Renal cortical epithelial cell (primary cell): ENCODE measurements at regions not wholly inside any gene's neighbourhood (a gene's known extent, or its start where the extent isn't known, plus 50 kb on each side); places are given as distances from the start of the nearest gene placed in this dataset.

Experiments used
- DNase-seq: peaks from one replicate; pipeline ENCODE4 v3.0.0-alpha.2; 2011; ENCODE audit warnings: low read depth

GRCh38 chr9:108496846-108497245 lies 358.9 kb downstream of the ACTL7B start:
- DNase-seq: no peak

- DNase-seq: no peak
Observed at GRCh38 chr9:108489567-108489966, 366.2 kb downstream of the ACTL7B start.

- DNase-seq: peak; percentile 87
Observed at GRCh38 chr9:108486831-108487230, 369.0 kb downstream of the ACTL7B start.

- no peak for DNase-seq
Observed at GRCh38 chr9:108484468-108484867, 371.3 kb downstream of the ACTL7B start.

GRCh38 chr9:108483676-108484075 lies 372.1 kb downstream of the ACTL7B start:
- no peak for DNase-seq

GRCh38 chr9:108479989-108480652 lies 375.7 kb downstream of the ACTL7B start:
- DNase-seq: no peak

- peak; percentile 85 for DNase-seq
Observed at GRCh38 chr9:108478431-108479332, 377.1 kb downstream of the ACTL7B start.

GRCh38 chr9:108477529-108478006 lies 378.2 kb downstream of the ACTL7B start:
- DNase-seq: peak; percentile 62

GRCh38 chr9:108476574-108476973 lies 379.2 kb downstream of the ACTL7B start:
- DNase-seq: no peak

- DNase-seq: no peak
Observed at GRCh38 chr9:108475813-108476212, 380.0 kb downstream of the ACTL7B start.

GRCh38 chr9:108474356-108474755 lies 381.4 kb downstream of the ACTL7B start:
- DNase-seq: no peak

GRCh38 chr9:108473209-108474112 lies 382.3 kb downstream of the ACTL7B start:
- peak; percentile 49 for DNase-seq

- DNase-seq: peak; percentile 54
Observed at GRCh38 chr9:108469654-108470053, 386.1 kb downstream of the ACTL7B start.

- peak; percentile 50 for DNase-seq
Observed at GRCh38 chr9:108468364-108468763, 387.4 kb downstream of the ACTL7B start.

- no peak for DNase-seq
Observed at GRCh38 chr9:108467653-108468324, 388.0 kb downstream of the ACTL7B start.

- DNase-seq: no peak
Observed at GRCh38 chr9:108467161-108467560, 388.6 kb downstream of the ACTL7B start.

- DNase-seq: no peak
Observed at GRCh38 chr9:108466304-108466703, 389.5 kb downstream of the ACTL7B start.

- DNase-seq: no peak
Observed at GRCh38 chr9:108463932-108464606, 391.7 kb downstream of the ACTL7B start.

GRCh38 chr9:108456903-108457302 lies 398.9 kb downstream of the ACTL7B start:
- DNase-seq: no peak

GRCh38 chr9:108445431-108446071 lies 410.2 kb downstream of the ACTL7B start:
- no peak for DNase-seq
